ENCODE measurements at regions not wholly inside any gene's neighbourhood (a gene's known extent, or its start where the extent isn't known, plus 50 kb on each side); places are given as distances from the start of the nearest gene placed in this dataset.

DNA sequence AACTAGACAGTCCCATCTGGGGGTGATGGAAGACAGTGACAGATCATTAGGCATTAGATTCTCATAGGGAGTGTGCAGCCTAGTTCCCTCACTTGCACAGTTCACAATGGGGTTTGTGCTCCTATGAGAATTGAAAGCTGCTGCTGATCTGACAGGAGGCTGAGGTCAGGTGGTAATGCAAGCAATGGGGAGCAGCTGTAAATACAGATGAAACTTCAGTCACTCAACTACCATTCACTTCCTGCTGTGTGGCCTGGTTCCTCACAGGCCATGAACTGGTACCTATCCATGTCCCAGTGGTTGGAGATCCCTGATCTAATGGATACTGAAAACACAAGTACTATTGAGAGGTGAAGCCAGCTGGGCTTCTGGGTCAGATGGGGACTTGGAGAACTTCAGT is 72.5 kb downstream of the AGTR2 start:
- intact Hi-C loops (cut with DNase I), result no loop called here
- Histone ChIP-seq H3K4me1 (peaks cover 0 to 7% (median 0%) of the 10 kb centered on the region in 3 donors), H3K4me3 (no peak overlapping the region), H3K27ac (no peak overlapping the region), H3K27me3 (peaks cover 0 to 6% (median 0%) of the 10 kb centered on the region in 4 donors), H3K36me3 (no peaks in the 10 kb centered on the region), H3K9me3 (no peaks in the 10 kb centered on the region)
- DNase-seq (no peak), FAIRE-seq (no peak), ATAC-seq (no peak)
- TF ChIP-seq, protein P1, sequence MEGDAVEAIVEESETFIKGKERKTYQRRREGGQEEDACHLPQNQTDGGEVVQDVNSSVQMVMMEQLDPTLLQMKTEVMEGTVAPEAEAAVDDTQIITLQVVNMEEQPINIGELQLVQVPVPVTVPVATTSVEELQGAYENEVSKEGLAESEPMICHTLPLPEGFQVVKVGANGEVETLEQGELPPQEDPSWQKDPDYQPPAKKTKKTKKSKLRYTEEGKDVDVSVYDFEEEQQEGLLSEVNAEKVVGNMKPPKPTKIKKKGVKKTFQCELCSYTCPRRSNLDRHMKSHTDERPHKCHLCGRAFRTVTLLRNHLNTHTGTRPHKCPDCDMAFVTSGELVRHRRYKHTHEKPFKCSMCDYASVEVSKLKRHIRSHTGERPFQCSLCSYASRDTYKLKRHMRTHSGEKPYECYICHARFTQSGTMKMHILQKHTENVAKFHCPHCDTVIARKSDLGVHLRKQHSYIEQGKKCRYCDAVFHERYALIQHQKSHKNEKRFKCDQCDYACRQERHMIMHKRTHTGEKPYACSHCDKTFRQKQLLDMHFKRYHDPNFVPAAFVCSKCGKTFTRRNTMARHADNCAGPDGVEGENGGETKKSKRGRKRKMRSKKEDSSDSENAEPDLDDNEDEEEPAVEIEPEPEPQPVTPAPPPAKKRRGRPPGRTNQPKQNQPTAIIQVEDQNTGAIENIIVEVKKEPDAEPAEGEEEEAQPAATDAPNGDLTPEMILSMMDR (IDR thresholded peaks at IDR 0.05), result no peak

DNA sequence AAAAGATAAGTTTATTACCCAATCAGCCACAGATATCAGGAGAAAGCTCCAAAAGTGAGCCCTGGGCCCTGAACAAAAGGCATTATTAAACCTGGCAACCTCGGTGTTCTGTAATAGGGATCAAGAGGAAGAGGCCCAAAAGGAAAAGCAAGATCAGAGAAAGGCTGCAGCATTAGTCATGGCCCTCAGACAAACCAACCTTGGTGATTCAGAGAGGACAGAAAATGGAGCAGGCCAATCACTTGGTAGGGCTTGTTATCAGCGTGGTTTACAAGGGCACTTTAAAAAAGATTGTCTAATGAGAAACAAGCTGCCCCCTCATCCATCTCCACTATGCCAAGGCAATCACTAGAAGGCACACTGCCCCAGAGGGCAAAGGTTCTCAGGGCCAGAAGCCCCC is 75.7 kb downstream of the AGTR2 start:
- H3K9me3 ChIP-seq, result no peaks in the 10 kb centered on the region
- H3K4me1 ChIP-seq, result no peaks in the 10 kb centered on the region
- TF ChIP-seq, protein P1 (IDR thresholded peaks at IDR 0.05), result no peak
- H3K27me3 ChIP-seq, result peaks cover 0 to 6% (median 0%) of the 10 kb centered on the region in 4 donors
- no peak overlapping the region for H3K4me3 ChIP-seq
- 79 to 88% methylated on average over 2 of the region's 2 CpGs for WGBS, 2 donors
- no peak overlapping the region for H3K27ac ChIP-seq
- no peaks in the 10 kb centered on the region for H3K36me3 ChIP-seq
- FAIRE-seq (no peak), DNase-seq (no peak), ATAC-seq (no peak)
- intact Hi-C loops (cut with DNase I), result no loop called here

DNA sequence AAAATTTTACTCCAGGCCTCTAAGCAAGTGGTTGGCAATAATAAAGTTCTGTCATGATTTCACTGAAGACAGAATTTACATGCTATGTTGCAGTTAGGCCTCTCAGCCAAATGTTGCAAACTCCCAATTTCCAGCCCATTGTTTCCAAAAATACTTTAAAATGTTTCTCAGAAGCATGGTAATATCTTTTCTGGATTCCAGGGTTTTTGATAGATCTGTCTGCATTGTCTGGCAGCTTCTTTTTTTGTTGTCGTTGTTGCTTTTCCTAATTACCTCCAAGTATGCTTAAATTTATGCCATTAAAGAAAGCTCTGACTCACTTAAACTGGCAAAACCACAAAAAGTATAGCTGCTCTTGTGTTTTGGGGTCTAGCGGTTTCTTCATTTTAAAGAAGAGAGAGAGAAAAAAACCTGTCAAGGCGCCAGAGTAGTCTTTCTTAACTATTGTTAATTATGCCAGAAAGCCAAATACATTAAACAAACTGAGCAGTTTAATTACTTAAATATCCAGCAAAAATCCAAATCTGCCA is 97.0 kb downstream of the AGTR2 start:
- H3K4me1 ChIP-seq, result no peaks in the 10 kb centered on the region
- intact Hi-C loops (cut with DNase I), result no loop called here
- ATAC-seq (no peak), DNase-seq (no peak), FAIRE-seq (no peak)
- no peaks in the 10 kb centered on the region for H3K9me3 ChIP-seq
- 72 to 80% methylated on average over 3 of the region's 3 CpGs for WGBS, 2 donors
- TF ChIP-seq, protein P1 (IDR thresholded peaks at IDR 0.05), result no peak
- H3K27me3 ChIP-seq, result no peaks in the 10 kb centered on the region
- H3K27ac ChIP-seq, result no peak overlapping the region
- no peaks in the 10 kb centered on the region for H3K36me3 ChIP-seq
- no peak overlapping the region for H3K4me3 ChIP-seq

DNA sequence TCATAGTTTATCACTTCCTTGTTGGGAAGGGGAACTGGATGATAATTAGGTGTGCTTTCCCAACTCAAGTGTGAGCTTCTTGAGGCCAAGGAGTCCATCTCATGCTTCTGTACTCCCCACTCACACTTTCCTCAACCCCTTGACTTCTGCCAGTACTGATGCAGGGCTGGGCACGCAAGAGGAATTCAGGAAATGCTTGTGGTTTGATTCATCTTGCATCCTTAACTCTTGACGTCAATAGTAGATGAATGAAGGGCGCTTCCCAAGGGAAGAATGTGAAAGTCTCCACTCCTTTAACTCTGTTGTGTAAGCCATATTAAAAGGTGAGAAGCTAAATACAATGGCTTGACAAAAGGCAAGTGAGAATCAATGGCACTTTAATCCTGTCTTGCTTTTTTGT is 101.8 kb downstream of the AGTR2 start:
- Histone ChIP-seq H3K27ac (no peak overlapping the region), H3K36me3 (no peaks in the 10 kb centered on the region), H3K27me3 (peaks cover 0 to 3% (median 0%) of the 10 kb centered on the region in 4 donors), H3K9me3 (no peaks in the 10 kb centered on the region), H3K4me3 (no peak overlapping the region), H3K4me1 (no peaks in the 10 kb centered on the region)
- TF ChIP-seq, protein P1 (IDR thresholded peaks at IDR 0.05), result no peak
- FAIRE-seq, result no peak
- no peak for ATAC-seq
- intact Hi-C loops (cut with DNase I), result no loop called here
- 54 to 69% methylated on average over 3 of the region's 3 CpGs for WGBS, 2 donors
- no peak for DNase-seq

DNA sequence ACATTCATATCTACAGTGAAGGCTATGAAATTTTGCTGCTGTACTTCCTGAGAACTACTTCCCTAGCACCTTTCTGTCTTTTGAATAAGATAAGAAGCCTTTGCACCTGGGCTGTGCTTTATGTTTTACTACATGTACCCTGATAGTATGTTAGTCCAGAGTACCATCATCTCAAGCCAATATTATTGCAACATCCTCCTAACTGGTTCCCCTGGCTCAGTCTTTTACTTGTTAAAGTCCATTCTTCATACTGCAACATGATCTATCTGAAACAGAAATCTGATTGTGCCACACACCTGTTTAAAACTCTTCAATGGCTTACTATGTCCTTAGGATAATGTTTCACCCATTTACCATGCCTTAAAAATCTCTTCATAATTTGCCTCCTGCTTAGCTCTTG is 102.3 kb downstream of the AGTR2 start:
- FAIRE-seq (no peak), DNase-seq (no peak), ATAC-seq (no peak)
- Histone ChIP-seq H3K36me3 (no peaks in the 10 kb centered on the region), H3K9me3 (no peaks in the 10 kb centered on the region), H3K4me1 (no peaks in the 10 kb centered on the region), H3K27me3 (peaks cover 0 to 3% (median 0%) of the 10 kb centered on the region in 4 donors), H3K4me3 (no peak overlapping the region), H3K27ac (no peak overlapping the region)
- intact Hi-C loops (cut with DNase I), result no loop called here
- TF ChIP-seq, protein P1 (IDR thresholded peaks at IDR 0.05), result no peak
